ENCODE measurements at regions not wholly inside any gene's neighbourhood (a gene's known extent, or its start where the extent isn't known, plus 50 kb on each side); places are given as distances from the start of the nearest gene placed in this dataset.

DNA sequence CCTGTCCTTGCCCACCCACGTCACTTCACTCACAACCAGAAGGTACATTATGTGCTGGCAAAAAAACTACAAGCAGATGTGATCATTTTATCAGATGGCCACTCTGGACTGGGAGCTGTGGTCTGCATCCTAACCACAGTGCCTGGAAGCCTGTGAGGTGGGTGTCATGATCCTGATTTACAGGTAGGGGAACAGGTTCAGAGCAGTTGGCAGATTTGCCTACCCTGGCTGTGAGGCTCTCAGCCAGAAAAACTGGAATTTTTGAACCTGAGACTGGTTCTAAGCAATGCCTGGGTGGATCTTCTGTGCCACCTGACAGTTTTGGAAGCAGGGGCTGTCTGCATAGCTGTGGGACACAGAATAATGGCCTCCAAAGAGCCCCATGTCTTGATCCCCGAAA is 150.8 kb downstream of the SYF2 start:
- TF ChIP-seq, protein P1, sequence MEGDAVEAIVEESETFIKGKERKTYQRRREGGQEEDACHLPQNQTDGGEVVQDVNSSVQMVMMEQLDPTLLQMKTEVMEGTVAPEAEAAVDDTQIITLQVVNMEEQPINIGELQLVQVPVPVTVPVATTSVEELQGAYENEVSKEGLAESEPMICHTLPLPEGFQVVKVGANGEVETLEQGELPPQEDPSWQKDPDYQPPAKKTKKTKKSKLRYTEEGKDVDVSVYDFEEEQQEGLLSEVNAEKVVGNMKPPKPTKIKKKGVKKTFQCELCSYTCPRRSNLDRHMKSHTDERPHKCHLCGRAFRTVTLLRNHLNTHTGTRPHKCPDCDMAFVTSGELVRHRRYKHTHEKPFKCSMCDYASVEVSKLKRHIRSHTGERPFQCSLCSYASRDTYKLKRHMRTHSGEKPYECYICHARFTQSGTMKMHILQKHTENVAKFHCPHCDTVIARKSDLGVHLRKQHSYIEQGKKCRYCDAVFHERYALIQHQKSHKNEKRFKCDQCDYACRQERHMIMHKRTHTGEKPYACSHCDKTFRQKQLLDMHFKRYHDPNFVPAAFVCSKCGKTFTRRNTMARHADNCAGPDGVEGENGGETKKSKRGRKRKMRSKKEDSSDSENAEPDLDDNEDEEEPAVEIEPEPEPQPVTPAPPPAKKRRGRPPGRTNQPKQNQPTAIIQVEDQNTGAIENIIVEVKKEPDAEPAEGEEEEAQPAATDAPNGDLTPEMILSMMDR (IDR thresholded peaks at IDR 0.05), result no peak
- TF ChIP-seq, protein P2, sequence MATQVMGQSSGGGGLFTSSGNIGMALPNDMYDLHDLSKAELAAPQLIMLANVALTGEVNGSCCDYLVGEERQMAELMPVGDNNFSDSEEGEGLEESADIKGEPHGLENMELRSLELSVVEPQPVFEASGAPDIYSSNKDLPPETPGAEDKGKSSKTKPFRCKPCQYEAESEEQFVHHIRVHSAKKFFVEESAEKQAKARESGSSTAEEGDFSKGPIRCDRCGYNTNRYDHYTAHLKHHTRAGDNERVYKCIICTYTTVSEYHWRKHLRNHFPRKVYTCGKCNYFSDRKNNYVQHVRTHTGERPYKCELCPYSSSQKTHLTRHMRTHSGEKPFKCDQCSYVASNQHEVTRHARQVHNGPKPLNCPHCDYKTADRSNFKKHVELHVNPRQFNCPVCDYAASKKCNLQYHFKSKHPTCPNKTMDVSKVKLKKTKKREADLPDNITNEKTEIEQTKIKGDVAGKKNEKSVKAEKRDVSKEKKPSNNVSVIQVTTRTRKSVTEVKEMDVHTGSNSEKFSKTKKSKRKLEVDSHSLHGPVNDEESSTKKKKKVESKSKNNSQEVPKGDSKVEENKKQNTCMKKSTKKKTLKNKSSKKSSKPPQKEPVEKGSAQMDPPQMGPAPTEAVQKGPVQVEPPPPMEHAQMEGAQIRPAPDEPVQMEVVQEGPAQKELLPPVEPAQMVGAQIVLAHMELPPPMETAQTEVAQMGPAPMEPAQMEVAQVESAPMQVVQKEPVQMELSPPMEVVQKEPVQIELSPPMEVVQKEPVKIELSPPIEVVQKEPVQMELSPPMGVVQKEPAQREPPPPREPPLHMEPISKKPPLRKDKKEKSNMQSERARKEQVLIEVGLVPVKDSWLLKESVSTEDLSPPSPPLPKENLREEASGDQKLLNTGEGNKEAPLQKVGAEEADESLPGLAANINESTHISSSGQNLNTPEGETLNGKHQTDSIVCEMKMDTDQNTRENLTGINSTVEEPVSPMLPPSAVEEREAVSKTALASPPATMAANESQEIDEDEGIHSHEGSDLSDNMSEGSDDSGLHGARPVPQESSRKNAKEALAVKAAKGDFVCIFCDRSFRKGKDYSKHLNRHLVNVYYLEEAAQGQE (IDR thresholded peaks at IDR 0.05; ENCODE audit: insufficient read depth in 1 of 2, low read depth in 2 of 2, low read length in 1 of 2), result no peak
